ENCODE measurements at regions not wholly inside any gene's neighbourhood (a gene's known extent, or its start where the extent isn't known, plus 50 kb on each side); places are given as distances from the start of the nearest gene placed in this dataset.

GRCh38 chr4:53899586-53900270, 164.7 kb downstream of the CHIC2 start:
- TF ChIP-seq POLR2A (IDR thresholded peaks at IDR 0.05): no peak
- TF ChIP-seq CTCF (IDR thresholded peaks at IDR 0.05 in 4 of 5, conservative IDR thresholded peaks at IDR 0.05 in 1 of 5): no peak

Measured in gastrocnemius medialis (tissue), 4 donors.